Keratinocyte (primary cell): ENCODE measurements at regions not wholly inside any gene's neighbourhood (a gene's known extent, or its start where the extent isn't known, plus 50 kb on each side); places are given as distances from the start of the nearest gene placed in this dataset.

Experiments
- DNase-seq: peaks from one replicate; pipeline ENCODE4 v3.0.0-alpha.2; 2011; ENCODE audit warnings: low read depth, missing footprints, low spot score
- FAIRE-seq: peaks from 2 replicates; lab custom pipeline; 2011; peaks lifted over from hg19 to GRCh38; lab: Jason Lieb, UNC
- H2AFZ ChIP-seq: 2 replicates; pipeline ENCODE4 v1.6.0; 2012; ENCODE audit warnings: low read length, control low read depth, inconsistent platforms; ENCODE audit not compliant: control insufficient read depth
- H3K27ac ChIP-seq: 2 replicates; pipeline ENCODE4 v1.5.1; 2011; ENCODE audit warnings: low read length; ENCODE audit not compliant: control insufficient read depth, insufficient read depth
- H3K27me3 ChIP-seq: 3 replicates; pipeline ENCODE4 v1.6.0; 2011; ENCODE audit warnings: low read length; ENCODE audit not compliant: control insufficient read depth, insufficient read depth; ENCODE audit errors: extremely low read depth
- H3K36me3 ChIP-seq, 2 experiments: 2 replicates in 1 of 2; 3 replicates in 1 of 2; pipeline ENCODE4 v1.5.1; 2011; ENCODE audit warnings: low read length in 2 of 2, mild to moderate bottlenecking in 1 of 2; ENCODE audit not compliant: control insufficient read depth in 2 of 2, insufficient read depth in 2 of 2; ENCODE audit errors: extremely low read depth in 1 of 2
- H3K4me1 ChIP-seq: 3 replicates; pipeline ENCODE4 v1.5.1; 2011; ENCODE audit warnings: low read length; ENCODE audit not compliant: control insufficient read depth, insufficient read depth; ENCODE audit errors: extremely low read depth
- H3K4me2 ChIP-seq: 3 replicates; pipeline ENCODE4 v1.6.0; 2011; ENCODE audit warnings: low read depth, low read length; ENCODE audit not compliant: control insufficient read depth, insufficient read depth; ENCODE audit errors: extremely low read depth
- H3K4me3 ChIP-seq, 3 experiments: fragments of 200-600 bp in 1 of 3; sonication (generic) in 1 of 3; 2 replicates in 2 of 3; 3 replicates in 1 of 3; pipeline ENCODE4 v1.5.1; 2011 to 2016; ENCODE audit warnings: low read length in 3 of 3, mild to moderate bottlenecking in 3 of 3, control low read depth in 2 of 3, inconsistent platforms in 1 of 3, low read depth in 1 of 3, mixed read lengths in 1 of 3, mixed run types in 1 of 3, moderate library complexity in 1 of 3; ENCODE audit not compliant: control insufficient read depth in 2 of 3, insufficient read depth in 2 of 3; ENCODE audit errors: extremely low read depth in 1 of 3
- H3K79me2 ChIP-seq: 2 replicates; pipeline ENCODE4 v1.6.0; 2012; ENCODE audit warnings: low read length; ENCODE audit not compliant: control insufficient read depth, insufficient read depth
- H3K9ac ChIP-seq: 3 replicates; pipeline ENCODE4 v1.6.0; 2011; ENCODE audit warnings: low read length; ENCODE audit not compliant: control insufficient read depth, insufficient read depth; ENCODE audit errors: extremely low read depth
- H3K9me1 ChIP-seq: 3 replicates; pipeline ENCODE4 v1.6.0; 2011; ENCODE audit warnings: low read length; ENCODE audit not compliant: control insufficient read depth, insufficient read depth; ENCODE audit errors: extremely low read depth
- H3K9me3 ChIP-seq: 2 replicates; pipeline ENCODE4 v1.5.1; 2012; ENCODE audit warnings: low read depth, low read length; ENCODE audit not compliant: control insufficient read depth
- H4K20me1 ChIP-seq: 3 replicates; pipeline ENCODE4 v1.6.0; 2011; ENCODE audit warnings: low read length; ENCODE audit not compliant: control insufficient read depth, insufficient read depth; ENCODE audit errors: extremely low read depth
- CTCF ChIP-seq, 3 experiments: IDR thresholded peaks in 1 of 3; conservative IDR thresholded peaks in 1 of 3; optimal IDR thresholded peaks in 1 of 3; 2 replicates in 2 of 3; 3 replicates in 1 of 3; pipeline versions ENCODE3 to v1.5.1; 2011; ENCODE audit warnings: low read length in 3 of 3, mild to moderate bottlenecking in 3 of 3, moderate library complexity in 2 of 3, control low read depth in 1 of 3, inconsistent platforms in 1 of 3; ENCODE audit not compliant: insufficient read depth in 2 of 3; ENCODE audit errors: extremely low read depth in 1 of 3
- EZH2 ChIP-seq: IDR thresholded peaks from one replicate; pipeline ENCODE4 v1.6.1; 2012; ENCODE audit warnings: inconsistent platforms, mild to moderate bottlenecking, low read length, moderate library complexity
- dilution Hi-C: fragments of 300-500 bp; cut with MboI; formaldehyde crosslinking; loops from one replicate; pipeline ENCODE4 v1.7.0; 2020; ENCODE audit warnings: low sequenced_read_pairs; ENCODE audit not compliant: extremely low pct_ligation_motif_present

- no peaks in the 10 kb centered on the region for H3K79me2 ChIP-seq
- H3K36me3 ChIP-seq = no peaks in the 10 kb centered on the region
- no peak overlapping the region for H3K9ac ChIP-seq
- TF ChIP-seq CTCF (optimal IDR thresholded peaks at IDR 0.05 in 1 of 3, IDR thresholded peaks at IDR 0.05 in 1 of 3, conservative IDR thresholded peaks at IDR 0.05 in 1 of 3; ENCODE audit: extremely low read depth in 1 of 3, insufficient read depth in 2 of 3, low read length in 3 of 3) (no peak), EZH2 (no peak)
- no peak overlapping the region for H3K27ac ChIP-seq
- H4K20me1 ChIP-seq = no peaks in the 10 kb centered on the region
- no peak overlapping the region for H3K4me2 ChIP-seq
- no peaks in the 10 kb centered on the region for H3K9me3 ChIP-seq
- H3K27me3 ChIP-seq = peaks cover 23% of the 10 kb centered on the region
- H3K4me3 ChIP-seq = no peak overlapping the region
- dilution Hi-C loops = no loop called here
- no peaks in the 10 kb centered on the region for H3K9me1 ChIP-seq
- H2AFZ ChIP-seq = no peak overlapping the region
- DNase-seq = no peak
- FAIRE-seq = no peak
- H3K4me1 ChIP-seq = peaks cover 11% of the 10 kb centered on the region
Measured at GRCh38 chr5:35312267-35312666, 82.0 kb upstream of the PRLR start.

GRCh38 chr5:35309365-35310130 lies 79.3 kb upstream of the PRLR start:
- Histone ChIP-seq H4K20me1 (no peaks in the 10 kb centered on the region), H3K79me2 (no peaks in the 10 kb centered on the region), H3K9me1 (no peaks in the 10 kb centered on the region), H3K27me3 (peaks cover 30% of the 10 kb centered on the region), H2AFZ (no peak overlapping the region), H3K27ac (no peak overlapping the region), H3K4me2 (no peak overlapping the region), H3K36me3 (no peaks in the 10 kb centered on the region), H3K9me3 (no peaks in the 10 kb centered on the region), H3K4me3 (no peak overlapping the region), H3K9ac (no peak overlapping the region), H3K4me1 (peaks cover 3% of the 10 kb centered on the region)
- no peak for DNase-seq
- dilution Hi-C loops = no loop called here
- peak; percentile 23 for FAIRE-seq
- TF ChIP-seq CTCF (optimal IDR thresholded peaks at IDR 0.05 in 1 of 3, IDR thresholded peaks at IDR 0.05 in 1 of 3, conservative IDR thresholded peaks at IDR 0.05 in 1 of 3; ENCODE audit: extremely low read depth in 1 of 3, insufficient read depth in 2 of 3, low read length in 3 of 3) (no peak), EZH2 (no peak)
